Left colon (tissue), 2 donors: ENCODE measurements at regions not wholly inside any gene's neighbourhood (a gene's known extent, or its start where the extent isn't known, plus 50 kb on each side); places are given as distances from the start of the nearest gene placed in this dataset.

Source experiments
- ATAC-seq: fragments of 200-7000 bp; cut with Tn5 transposase; one replicate; pipeline ENCODE4 v1.9.1; 2020; ENCODE audit warnings: mild to moderate bottlenecking, moderate library complexity
- DNase-seq, 2 donors: peaks; one replicate each; pipeline ENCODE4 v3.0.0-alpha.2; 2020
- intact Hi-C, 2 donors: fragments of 100-400 bp; cut with DNase I in 1 of 2; cut with micrococcal nuclease in 1 of 2; formaldehyde crosslinking; loops; one replicate each; pipeline versions ENCODE4 v1.11.2 to v1.14.0; 2022; cut with DNase I, micrococcal nuclease
- donor health status: DM: no; HTN: no; CAD: no.
- donor health status: DM: yes; HTN: yes; CAD: no.

GRCh38 chr5:10825897-10826644, 65.0 kb upstream of the DAP start:
- ATAC-seq = no peak
- no peak for DNase-seq
- intact Hi-C loops = no loop called here

GRCh38 chr5:10812218-10812617, 51.2 kb upstream of the DAP start:
- DNase-seq = no peak
- no peak for ATAC-seq
- intact Hi-C loops = no loop called here
